Liver (tissue), 3 donors: ENCODE measurements at regions not wholly inside any gene's neighbourhood (a gene's known extent, or its start where the extent isn't known, plus 50 kb on each side); places are given as distances from the start of the nearest gene placed in this dataset.

Source experiments
- CTCF ChIP-seq: fragments of 150-350 bp; IDR thresholded peaks from 2 replicates; pipeline ENCODE4 v1.5.1; 2017; ENCODE audit warnings: improper control_type of control experiment, low read depth, low read length; ENCODE audit not compliant: missing input control
- REST ChIP-seq: IDR thresholded peaks from 2 replicates; pipeline ENCODE4 v1.6.1; 2016; ENCODE audit warnings: antibody characterized with exemption, mild to moderate bottlenecking
- RXRA ChIP-seq, 2 donors: IDR thresholded peaks; 2 replicates each; pipeline ENCODE4 v1.6.1; 2017 to 2018; ENCODE audit warnings: antibody characterized with exemption in 2 of 2, mild to moderate bottlenecking in 1 of 2
- donor health status: healthy.
- donor health status: healthy.

- TF ChIP-seq CTCF (no peak), REST (no peak), RXRA (IDR thresholded peaks at IDR 0.05) (no peak)
Measured at GRCh38 chr7:38027884-38028455, 107.5 kb downstream of the EPDR1 start.
